GM19238 (cell line): ENCODE measurements at regions not wholly inside any gene's neighbourhood (a gene's known extent, or its start where the extent isn't known, plus 50 kb on each side); places are given as distances from the start of the nearest gene placed in this dataset.
"Not testable (repeated sequence)": the region's sequence is repeated elsewhere in the genome, so short reads cannot be mapped to it uniquely, and the experiment has no call there.

Source experiments
- DNase-seq: peaks from one replicate; pipeline ENCODE4 v3.0.0; 2011; ENCODE audit warnings: low spot score; ENCODE audit not compliant: insufficient read length

GRCh38 chr9:26669701-26670670 lies 222.6 kb downstream of the CAAP1 start:
- no peak for DNase-seq

DNA sequence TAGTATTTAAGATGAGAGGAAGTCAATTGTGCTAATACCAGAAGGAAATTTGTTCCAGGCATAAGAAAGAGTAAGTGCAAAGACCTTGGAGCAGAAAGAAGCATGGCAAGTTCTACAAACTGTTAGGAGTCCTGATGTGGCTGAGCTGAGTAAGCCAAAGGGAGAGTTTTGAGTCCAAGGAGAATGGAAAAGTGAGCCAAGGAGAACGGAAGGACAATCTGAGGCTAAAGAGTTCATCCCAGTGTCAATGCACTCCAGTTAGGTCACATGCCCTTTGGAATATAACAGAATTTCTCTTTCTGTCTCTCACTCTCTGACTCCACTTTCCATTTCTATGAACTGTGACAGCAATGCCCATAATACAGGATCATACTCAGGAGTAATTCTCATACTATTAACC lies 224.7 kb downstream of the CAAP1 start:
- no peak for DNase-seq

- no peak for DNase-seq
These were observed 226.9 kb downstream of the CAAP1 start for GRCh38 chr9:26665666-26666065.

DNA sequence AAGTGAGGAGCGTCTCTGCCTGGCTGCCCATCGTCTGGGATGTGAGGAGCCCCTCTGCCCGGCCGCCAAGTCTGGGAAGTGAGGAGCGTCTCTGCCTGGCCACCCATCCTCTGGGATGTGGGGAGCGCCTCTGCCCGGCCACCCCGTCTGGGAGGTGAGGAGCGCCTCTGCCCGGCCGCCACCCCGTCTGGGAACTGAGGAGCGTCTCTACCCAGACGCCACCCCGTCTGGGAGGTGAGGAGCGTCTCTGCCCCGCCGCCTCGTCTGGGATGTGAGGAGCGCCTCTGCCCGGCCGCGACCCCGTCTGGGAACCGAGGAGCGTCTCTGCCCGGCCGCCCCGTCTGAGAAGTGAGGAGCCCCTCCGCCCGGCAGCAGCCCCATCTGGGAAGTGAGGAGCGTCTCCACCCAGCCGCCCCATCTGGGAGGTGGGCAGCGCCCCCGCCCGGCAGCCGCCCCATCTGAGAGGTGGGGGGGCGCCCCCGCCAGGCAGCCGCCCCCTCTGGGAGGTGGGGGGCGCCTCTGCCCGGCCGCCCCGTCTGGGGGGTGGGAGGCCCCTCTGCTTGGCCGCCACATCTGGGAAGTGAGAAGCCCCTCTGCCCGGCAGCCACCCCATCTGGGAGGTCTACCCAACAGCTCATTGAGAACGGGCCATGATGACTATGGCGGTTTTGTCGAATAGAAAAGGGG lies 228.4 kb downstream of the CAAP1 start:
- not testable (repeated sequence) for DNase-seq

- DNase-seq = no peak
These were observed 230.1 kb downstream of the CAAP1 start for GRCh38 chr9:26662476-26662875.

DNA sequence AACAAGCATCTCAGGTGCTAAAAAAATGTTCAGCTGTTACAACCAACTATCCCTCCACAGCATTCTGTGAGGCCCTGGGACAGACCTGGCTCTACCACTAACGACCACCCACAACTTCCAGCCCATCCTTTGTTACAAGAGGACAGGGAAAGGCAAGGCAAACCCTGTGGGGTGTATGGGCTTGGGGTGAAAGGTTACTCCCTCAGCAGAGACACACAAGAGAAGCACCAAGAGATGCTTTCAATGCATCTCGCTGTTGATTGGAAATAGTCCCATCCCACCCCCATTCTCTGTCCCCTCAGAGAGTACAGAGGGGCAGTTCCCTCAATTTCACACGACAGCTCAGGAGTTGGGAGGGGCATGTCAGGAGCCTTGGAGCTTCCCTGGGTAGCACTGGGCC lies 234.1 kb downstream of the CAAP1 start:
- DNase-seq = no peak

DNA sequence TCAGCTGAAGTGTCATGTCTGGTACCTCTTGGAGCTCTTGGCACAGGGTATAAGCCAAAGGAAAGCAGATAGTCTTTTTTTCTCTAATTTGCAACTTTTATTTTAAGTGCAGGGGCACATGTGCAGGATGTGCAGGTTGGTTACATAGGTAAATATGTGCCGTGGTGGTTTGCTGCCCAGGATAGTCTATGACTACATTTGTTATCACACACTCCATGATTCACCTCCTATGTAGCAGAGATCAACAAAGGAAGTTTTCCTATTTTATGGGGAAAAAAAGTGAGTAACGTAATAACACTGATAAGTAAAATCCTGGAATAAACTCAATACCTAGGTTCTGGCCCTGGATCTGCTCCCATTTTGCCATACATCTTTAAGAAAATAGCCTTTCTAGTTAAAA lies 234.6 kb downstream of the CAAP1 start:
- DNase-seq = no peak

GRCh38 chr9:26656003-26656870 lies 236.4 kb downstream of the CAAP1 start:
- DNase-seq = no peak

DNA sequence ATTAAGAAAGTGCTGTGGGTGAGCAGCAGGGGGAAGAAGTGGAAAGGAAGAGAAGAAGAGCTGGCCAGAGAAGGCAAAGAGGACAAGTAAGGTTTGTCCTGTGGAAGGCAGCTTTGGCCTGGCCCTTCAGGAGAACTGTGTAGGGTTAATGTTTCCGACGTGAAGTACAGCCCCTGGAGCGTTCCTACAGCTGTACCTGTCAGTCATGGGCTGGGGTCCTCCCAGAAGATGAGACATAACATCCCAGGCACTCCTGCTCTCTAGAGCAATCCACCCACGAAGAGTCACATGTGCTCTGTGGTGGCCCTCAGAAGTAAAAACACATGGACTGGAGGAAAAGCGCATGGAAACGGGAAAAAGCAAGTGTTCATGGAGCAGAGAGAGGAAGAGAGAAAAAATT lies 237.4 kb downstream of the CAAP1 start:
- DNase-seq = no peak

DNA sequence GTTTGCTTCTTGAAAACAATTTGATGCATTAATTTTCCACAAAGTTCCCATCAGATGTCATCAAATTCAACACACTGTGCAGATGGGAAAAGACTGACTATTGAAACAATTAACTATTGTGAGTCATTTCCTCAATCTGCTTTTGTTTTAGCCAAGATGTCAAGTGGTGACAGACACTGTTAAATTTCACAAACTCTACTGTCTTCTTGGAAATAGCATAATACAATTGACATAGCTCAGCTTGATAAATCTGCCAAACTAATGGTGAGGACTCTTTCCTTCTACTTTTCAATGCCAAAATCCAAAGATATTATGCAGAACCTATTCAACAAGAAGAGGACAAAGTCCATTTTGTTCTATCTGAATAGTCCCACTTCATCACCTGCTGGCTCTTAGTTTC lies 242.3 kb downstream of the CAAP1 start:
- no peak for DNase-seq

GRCh38 chr9:26643826-26644225 lies 248.8 kb downstream of the CAAP1 start:
- DNase-seq = no peak

GRCh38 chr9:26639761-26640160 lies 252.8 kb downstream of the CAAP1 start:
- no peak for DNase-seq

DNA sequence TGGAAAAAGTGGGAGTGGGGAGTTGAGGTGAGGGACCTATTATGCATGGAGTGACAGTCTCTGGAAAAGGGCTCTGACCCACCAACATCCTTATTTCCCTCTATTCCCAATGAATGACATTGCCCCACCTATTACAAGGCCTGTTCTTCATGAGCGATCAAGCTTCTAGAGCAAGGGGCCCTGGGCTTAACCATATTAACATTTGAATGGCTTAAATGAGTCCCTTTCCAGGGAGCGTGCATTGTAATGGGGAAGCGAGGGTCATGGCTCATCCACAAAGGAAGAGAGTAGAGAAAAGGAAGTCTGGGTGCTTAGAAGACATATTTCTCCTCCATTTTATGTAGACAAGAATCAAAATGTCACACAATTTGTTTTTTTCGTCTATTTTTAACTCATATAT lies 255.5 kb downstream of the CAAP1 start:
- DNase-seq = no peak

DNA sequence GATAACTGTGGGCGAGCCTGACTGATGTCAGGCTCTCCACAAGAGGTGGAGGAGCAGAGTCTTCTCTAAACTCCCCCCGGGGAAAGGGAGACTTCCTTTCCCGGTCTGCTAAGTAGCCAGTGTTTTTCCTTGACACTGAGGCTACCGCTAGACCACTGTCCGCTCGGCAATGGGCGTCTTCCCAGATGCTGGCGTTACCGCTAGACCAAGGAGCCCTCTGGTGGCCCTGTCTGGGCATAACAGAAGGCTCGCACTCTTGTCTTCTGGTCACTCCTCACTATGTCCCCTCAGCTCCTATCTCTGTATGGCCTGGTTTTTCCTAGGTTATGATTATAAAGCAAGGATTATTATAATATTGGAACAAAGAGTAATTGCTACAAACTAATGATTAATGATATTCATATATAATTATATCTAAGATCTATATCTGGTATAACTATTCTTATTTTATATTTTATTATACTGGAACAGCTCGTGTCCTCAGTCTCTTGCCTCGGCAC lies 278.7 kb downstream of the CAAP1 start:
- DNase-seq = not testable (repeated sequence)

- no peak for DNase-seq
These were observed 280.4 kb downstream of the CAAP1 start for GRCh38 chr9:26612211-26612610.

DNA sequence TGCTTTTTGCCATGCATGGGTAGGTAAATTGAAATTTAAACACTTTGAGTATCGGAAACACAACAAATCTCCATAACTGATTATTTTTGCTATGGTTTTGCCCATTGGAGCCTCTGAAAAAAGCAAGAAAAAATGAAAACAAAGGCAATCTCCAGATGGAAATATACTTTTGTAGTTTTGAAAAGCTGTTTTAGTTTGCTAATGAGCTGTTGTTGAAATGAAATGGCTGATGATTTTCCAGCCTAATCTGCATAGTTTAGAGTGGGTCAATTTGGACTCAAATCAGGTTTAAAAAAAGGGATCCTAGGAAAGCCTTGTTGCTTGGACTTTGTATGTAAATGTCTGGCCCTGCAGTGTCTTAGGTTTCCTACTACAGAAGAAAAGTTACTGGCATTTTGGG lies 285.8 kb downstream of the CAAP1 start:
- no peak for DNase-seq

GRCh38 chr9:26605367-26605766 lies 287.2 kb downstream of the CAAP1 start:
- DNase-seq = no peak

DNA sequence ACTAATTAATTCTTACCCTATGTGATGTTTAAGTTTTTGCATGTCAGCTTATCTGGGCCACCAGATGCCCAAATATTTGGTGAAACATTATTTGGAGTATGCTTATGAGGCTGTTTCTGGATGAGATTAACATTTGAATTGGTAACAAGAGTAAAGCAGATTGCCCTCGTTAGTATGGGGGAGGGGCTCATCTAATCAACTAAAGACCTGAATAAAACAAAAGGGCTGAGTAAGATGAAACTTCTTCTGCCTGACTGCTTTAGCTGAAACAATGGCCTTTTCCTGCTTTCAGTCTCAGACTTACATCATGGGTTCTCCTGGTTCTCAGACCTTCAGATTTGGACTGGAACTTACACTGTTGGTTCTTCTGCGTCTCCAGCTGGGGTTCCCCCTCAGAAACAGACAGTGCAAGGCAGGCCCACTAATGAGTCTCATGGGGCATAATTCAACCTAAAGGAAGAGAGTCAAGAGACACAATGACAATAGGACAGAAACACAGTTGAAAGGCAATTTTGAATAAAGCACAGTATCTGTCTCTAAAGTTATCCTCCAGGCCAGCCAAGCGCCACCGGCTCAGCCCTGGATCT lies 288.4 kb downstream of the CAAP1 start:
- DNase-seq = no peak

GRCh38 chr9:26603617-26604016 lies 289.0 kb downstream of the CAAP1 start:
- no peak for DNase-seq

GRCh38 chr9:26597542-26598149 lies 295.0 kb downstream of the CAAP1 start:
- DNase-seq = no peak

- DNase-seq = no peak
These were observed 313.5 kb downstream of the CAAP1 start for GRCh38 chr9:26579056-26579455.
